CD14-positive monocyte (primary cell): ENCODE measurements at regions not wholly inside any gene's neighbourhood (a gene's known extent, or its start where the extent isn't known, plus 50 kb on each side); places are given as distances from the start of the nearest gene placed in this dataset.

Experiments used
- DNase-seq, 3 donors: peaks; one replicate each; pipeline ENCODE4 v3.0.0-alpha.2; 2011 to 2022
- H2AFZ ChIP-seq: 2 replicates; pipeline ENCODE4 v1.6.0; 2012; ENCODE audit warnings: mild to moderate bottlenecking, low read depth, low read length, inconsistent platforms; ENCODE audit not compliant: insufficient read depth, poor library complexity, severe bottlenecking
- H3K27ac ChIP-seq, 2 donors: 1 replicate in 1 of 2; 2 replicates in 1 of 2; pipeline ENCODE4 v1.5.1; 2012 to 2013; ENCODE audit warnings: low read length in 2 of 2, control low read depth in 1 of 2, inconsistent platforms in 1 of 2, low read depth in 1 of 2, mild to moderate bottlenecking in 1 of 2
- H3K27me3 ChIP-seq, 2 donors: one replicate each; pipeline versions ENCODE4 v1.6.0 to v1.6.1; 2011 to 2013; ENCODE audit warnings: low read length in 2 of 2; ENCODE audit not compliant: control insufficient read depth in 2 of 2, insufficient read depth in 2 of 2
- H3K36me3 ChIP-seq, 2 donors: replicated peaks in 1 of 2; 1 replicate in 1 of 2; 2 replicates in 1 of 2; pipeline versions ENCODE4 v1.5.1 to v1.6.1; 2012 to 2013; ENCODE audit warnings: low read length in 2 of 2, control low read depth in 1 of 2, inconsistent platforms in 1 of 2, mild to moderate bottlenecking in 1 of 2; ENCODE audit not compliant: insufficient read depth in 2 of 2, control insufficient read depth in 1 of 2
- H3K4me1 ChIP-seq, 2 donors: 1 replicate in 1 of 2; 2 replicates in 1 of 2; pipeline versions ENCODE4 v1.5.1 to v1.6.1; 2012 to 2013; ENCODE audit warnings: low read length in 2 of 2, control low read depth in 1 of 2, inconsistent platforms in 1 of 2, mild to moderate bottlenecking in 1 of 2, moderate library complexity in 1 of 2; ENCODE audit not compliant: insufficient read depth in 2 of 2, control insufficient read depth in 1 of 2
- H3K4me2 ChIP-seq: replicated peaks from 2 replicates; pipeline ENCODE3; 2012; ENCODE audit warnings: low read length, moderate library complexity, mild to moderate bottlenecking; ENCODE audit not compliant: poor library complexity, severe bottlenecking; ENCODE audit errors: extremely low read depth
- H3K4me3 ChIP-seq, 3 experiments: fragments of 200-600 bp in 1 of 3; sonication (generic) in 1 of 3; replicated peaks in 1 of 3; 1 replicate in 2 of 3; 2 replicates in 1 of 3; pipeline ENCODE4 v1.5.1; 2011 to 2013; ENCODE audit warnings: low read length in 3 of 3, mild to moderate bottlenecking in 3 of 3, control low read depth in 2 of 3, low read depth in 2 of 3, inconsistent platforms in 1 of 3, moderate library complexity in 1 of 3
- H3K79me2 ChIP-seq: 2 replicates; pipeline ENCODE4 v1.6.0; 2012; ENCODE audit warnings: mild to moderate bottlenecking, control low read depth, inconsistent platforms, low read length, moderate library complexity; ENCODE audit not compliant: insufficient read depth
- H3K9ac ChIP-seq: 2 replicates; pipeline ENCODE4 v1.6.0; 2017; ENCODE audit warnings: low read length, mild to moderate bottlenecking; ENCODE audit not compliant: insufficient read depth, poor library complexity, severe bottlenecking
- H3K9me3 ChIP-seq, 2 donors: replicated peaks in 1 of 2; 1 replicate in 1 of 2; 2 replicates in 1 of 2; pipeline versions ENCODE4 v1.5.1 to v1.6.1; 2012 to 2013; ENCODE audit warnings: low read length in 2 of 2, control low read depth in 1 of 2; ENCODE audit not compliant: control insufficient read depth in 1 of 2, insufficient read depth in 1 of 2
- H4K20me1 ChIP-seq: 2 replicates; pipeline ENCODE4 v1.6.0; 2012; ENCODE audit warnings: mild to moderate bottlenecking, low read length, control low read depth, moderate library complexity; ENCODE audit not compliant: insufficient read depth
- H3K27ac Mint-ChIP-seq, 7 donors: one replicate each; pipeline ENCODE4 v1.8.0; 2020; ENCODE audit warnings: mild to moderate bottlenecking in 7 of 7, mixed read lengths in 7 of 7, moderate library complexity in 6 of 7, inconsistent platforms in 2 of 7
- H3K27me3 Mint-ChIP-seq, 3 donors: one replicate each; pipeline ENCODE4 v1.8.0; 2021 to 2022; ENCODE audit warnings: low read depth in 3 of 3, mild to moderate bottlenecking in 3 of 3, mixed read lengths in 3 of 3, moderate library complexity in 3 of 3, inconsistent platforms in 1 of 3
- H3K36me3 Mint-ChIP-seq, 2 donors: one replicate each; pipeline ENCODE4 v1.8.0; 2020; ENCODE audit warnings: mixed read lengths in 2 of 2, inconsistent platforms in 1 of 2, mild to moderate bottlenecking in 1 of 2
- H3K4me1 Mint-ChIP-seq: one replicate; pipeline ENCODE4 v1.8.0; 2020; ENCODE audit warnings: mild to moderate bottlenecking, mixed read lengths
- H3K4me3 Mint-ChIP-seq, 2 donors: one replicate each; pipeline ENCODE4 v1.8.0; 2020; ENCODE audit warnings: mild to moderate bottlenecking in 2 of 2, mixed read lengths in 2 of 2, moderate library complexity in 1 of 2
- H3K9me3 Mint-ChIP-seq, 7 donors: one replicate each; pipeline ENCODE4 v1.8.0; 2020 to 2022; ENCODE audit warnings: mixed read lengths in 7 of 7, mild to moderate bottlenecking in 6 of 7, moderate library complexity in 6 of 7, inconsistent platforms in 2 of 7
- CTCF ChIP-seq: fragments of 200-600 bp; IDR thresholded peaks from one replicate; pipeline ENCODE4 v1.8.0; 2022; ENCODE audit warnings: antibody characterized with exemption, mild to moderate bottlenecking
- WGBS: methylation state at CpG from one replicate; pipeline ENCODE4 v1.1.5; 2013; ENCODE audit warnings: missing lambda C conversion rate; ENCODE audit not compliant: insufficient coverage; 5-methylcytosine and 5-hydroxymethylcytosine counted together
- intact Hi-C, 2 donors: fragments of 100-400 bp; cut with micrococcal nuclease; formaldehyde crosslinking; loops; one replicate each; pipeline versions ENCODE4 v1.15.0 to v1.15.1; 2023

GRCh38 chr9:13372510-13372909, 93.0 kb upstream of the MPDZ start:
- Histone ChIP-seq H3K4me2 (no peak overlapping the region), H3K27ac (no peak overlapping the region), H2AFZ (no peak overlapping the region), H4K20me1 (no peaks in the 10 kb centered on the region), H3K4me3 (no peak overlapping the region), H3K4me1 (no peaks in the 10 kb centered on the region), H3K9me3 (no peaks in the 10 kb centered on the region), H3K9ac (no peak overlapping the region), H3K79me2 (no peaks in the 10 kb centered on the region), H3K36me3 (no peaks in the 10 kb centered on the region), H3K27me3 (no peaks in the 10 kb centered on the region)
- Mint-ChIP-seq H3K4me1 (no peaks in the 10 kb centered on the region), H3K27ac (no peak overlapping the region), H3K36me3 (no peaks in the 10 kb centered on the region), H3K4me3 (no peak overlapping the region), H3K9me3 (peaks cover 0 to 4% (median 0%) of the 10 kb centered on the region in 7 donors), H3K27me3 (peaks cover 0 to 1% (median 0%) of the 10 kb centered on the region in 3 donors)
- DNase-seq: no peak
- no CpG with 5 or more reads among the region's 1 CpG for WGBS
- no peak for TF ChIP-seq CTCF
- intact Hi-C loops: no loop called here

GRCh38 chr9:13369431-13369830, 89.9 kb upstream of the MPDZ start:
- TF ChIP-seq CTCF: no peak
- Histone ChIP-seq H3K4me3 (no peak overlapping the region), H3K4me1 (no peaks in the 10 kb centered on the region), H4K20me1 (no peaks in the 10 kb centered on the region), H3K27me3 (no peaks in the 10 kb centered on the region), H3K27ac (no peak overlapping the region), H3K79me2 (no peaks in the 10 kb centered on the region), H3K4me2 (no peak overlapping the region), H3K36me3 (no peaks in the 10 kb centered on the region), H3K9ac (no peak overlapping the region), H2AFZ (no peak overlapping the region), H3K9me3 (no peaks in the 10 kb centered on the region)
- H3K4me3 Mint-ChIP-seq: no peak overlapping the region
- no peaks in the 10 kb centered on the region for H3K4me1 Mint-ChIP-seq
- no peak overlapping the region for H3K27ac Mint-ChIP-seq
- intact Hi-C loops: no loop called here
- H3K27me3 Mint-ChIP-seq: peaks cover 1 to 2% (median 2%) of the 10 kb centered on the region in 3 donors
- H3K36me3 Mint-ChIP-seq: no peaks in the 10 kb centered on the region
- DNase-seq: no peak
- peaks cover 0 to 4% (median 0%) of the 10 kb centered on the region in 7 donors for H3K9me3 Mint-ChIP-seq
- 83% methylated on average over 1 of the region's 4 CpGs for WGBS
